ENCODE measurements at regions not wholly inside any gene's neighbourhood (a gene's known extent, or its start where the extent isn't known, plus 50 kb on each side); places are given as distances from the start of the nearest gene placed in this dataset.
"Not testable (repeated sequence)": the region's sequence is repeated elsewhere in the genome, so short reads cannot be mapped to it uniquely, and the experiment has no call there.

DNA sequence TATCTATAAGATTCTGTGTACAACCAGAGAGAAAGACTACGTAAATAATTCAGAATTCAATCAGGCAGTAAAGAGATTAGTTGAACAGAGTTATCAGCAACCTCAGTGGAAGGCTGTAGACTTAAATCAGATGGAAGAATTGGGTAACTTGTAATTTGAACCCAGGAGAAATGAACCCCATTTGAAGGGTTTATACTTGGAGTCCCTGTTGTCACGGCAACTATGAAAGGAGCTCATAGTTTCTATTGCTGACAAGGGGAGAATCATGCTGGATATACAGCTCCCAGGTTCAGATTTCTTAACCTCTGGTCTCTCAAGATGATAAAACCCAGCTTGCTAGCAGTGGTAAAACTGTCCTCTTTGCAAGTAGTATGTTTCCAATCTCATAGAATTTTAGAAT is 54.4 kb upstream of the BMP4 start:
- DNase-seq, result no peak

DNA sequence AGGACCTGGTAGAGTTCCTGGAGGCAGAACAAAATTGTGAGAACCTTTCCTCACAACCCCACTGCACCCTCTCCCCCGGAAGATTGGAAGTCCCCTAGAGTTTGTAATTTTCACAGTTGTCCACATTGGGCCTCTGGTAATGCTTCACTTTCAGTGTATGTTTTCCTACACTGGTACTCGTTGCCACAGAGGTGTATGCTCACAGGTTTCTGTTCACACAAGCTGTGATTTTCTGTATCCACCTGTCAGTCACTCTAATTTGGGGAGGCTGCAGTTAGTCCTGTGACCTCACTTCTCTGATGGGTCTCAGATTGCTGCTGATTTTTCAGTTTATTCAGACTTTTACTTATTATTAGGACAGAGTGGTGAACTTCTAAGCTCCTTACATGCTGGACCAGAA is 66.4 kb upstream of the BMP4 start:
- DNase-seq, result no peak

DNA sequence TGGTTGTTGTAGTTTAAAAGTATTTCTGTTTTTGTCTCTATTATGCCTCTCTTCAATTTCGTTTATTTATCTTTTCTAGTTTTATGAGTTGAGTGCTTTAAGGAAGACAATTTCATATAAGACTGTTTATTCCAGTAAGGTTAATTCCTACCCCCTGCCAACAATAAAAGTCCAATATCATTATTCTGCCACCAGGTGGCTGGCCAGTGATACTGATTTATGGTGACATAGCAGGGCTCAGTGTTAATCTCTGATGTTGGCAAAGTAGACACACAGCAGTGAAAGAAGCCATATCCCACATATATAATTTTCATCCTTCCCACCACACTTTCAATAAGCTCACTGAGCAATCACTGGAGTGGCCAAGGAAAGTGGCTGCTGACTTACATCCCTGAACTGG is 69.0 kb upstream of the BMP4 start:
- no peak for DNase-seq

DNA sequence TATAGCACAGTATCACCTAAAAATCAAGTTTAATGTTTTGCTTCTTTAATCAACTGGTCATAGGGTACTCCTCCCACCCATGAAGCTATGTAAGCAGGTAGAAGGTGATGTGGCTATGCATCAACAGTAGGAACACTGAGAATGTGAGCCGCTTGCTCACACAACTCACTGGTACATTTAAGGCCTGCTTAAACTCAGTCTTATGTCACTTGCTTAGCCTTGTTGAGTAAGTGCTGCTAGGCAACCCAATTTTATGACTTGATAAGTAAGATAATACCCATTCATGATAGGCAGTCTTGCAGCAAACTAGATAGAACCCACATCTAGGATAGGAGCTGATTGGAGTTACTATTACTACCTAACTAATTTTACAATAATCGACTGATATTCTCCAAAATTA is 70.0 kb upstream of the BMP4 start:
- no peak for DNase-seq

DNA sequence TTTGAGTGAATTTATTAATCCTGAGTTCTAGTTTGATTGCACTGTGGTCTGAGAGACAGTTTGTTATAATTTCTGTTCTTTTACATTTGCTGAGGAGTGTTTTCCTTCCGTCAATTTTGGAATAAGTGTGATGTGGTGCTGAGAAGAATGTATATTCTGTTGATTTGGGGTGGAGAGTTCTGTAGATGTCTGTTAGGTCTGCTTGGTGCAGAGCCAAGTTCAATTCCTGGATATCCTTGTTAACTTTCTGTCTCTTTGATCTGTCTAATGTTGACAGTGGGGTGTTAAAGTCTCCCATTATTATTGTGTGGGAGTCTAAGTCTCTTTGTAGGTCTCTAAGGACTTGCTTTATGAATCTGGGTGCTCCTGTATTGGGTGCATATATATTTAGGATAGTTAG is 74.4 kb upstream of the BMP4 start:
- not testable (repeated sequence) for DNase-seq

DNA sequence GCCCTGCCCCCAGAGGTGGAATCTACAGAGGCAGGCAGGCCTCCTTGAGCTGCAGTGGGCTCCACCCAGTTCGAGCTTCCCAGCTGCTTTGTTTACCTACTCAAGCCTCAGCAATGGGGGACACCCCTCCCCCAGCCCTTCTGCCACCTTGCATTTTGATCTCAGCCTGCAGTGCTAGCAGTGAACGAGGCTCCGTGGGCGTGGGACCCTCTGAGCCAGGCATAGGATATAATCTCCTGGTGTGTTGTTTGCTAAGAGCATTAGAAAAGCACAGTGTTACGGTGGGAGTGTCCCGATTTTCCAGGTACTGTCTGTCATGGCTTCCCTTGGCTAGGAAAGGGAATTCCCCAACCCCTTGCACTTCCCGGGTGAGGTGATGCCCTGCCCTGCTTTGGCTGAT is 76.7 kb upstream of the BMP4 start:
- not testable (repeated sequence) for DNase-seq

DNA sequence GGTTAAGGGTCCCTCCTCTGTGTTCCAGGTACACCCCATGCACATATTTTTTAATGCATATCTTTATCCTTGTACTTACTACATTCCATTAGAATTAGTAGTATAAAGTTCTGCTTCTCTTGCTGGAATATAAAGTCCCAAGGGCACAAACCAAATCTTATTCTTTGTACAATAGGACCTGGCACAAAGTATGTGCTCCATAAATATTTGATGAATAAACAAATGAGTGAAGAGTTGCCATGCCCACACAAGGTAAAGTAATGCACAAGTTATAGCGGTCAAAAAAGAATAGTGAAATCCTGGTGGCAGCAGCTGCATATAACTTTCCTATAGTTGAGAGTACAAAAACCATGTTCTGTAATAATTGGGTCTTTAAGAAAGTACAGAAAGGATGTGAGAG is 82.1 kb upstream of the BMP4 start:
- no peak for DNase-seq

DNA sequence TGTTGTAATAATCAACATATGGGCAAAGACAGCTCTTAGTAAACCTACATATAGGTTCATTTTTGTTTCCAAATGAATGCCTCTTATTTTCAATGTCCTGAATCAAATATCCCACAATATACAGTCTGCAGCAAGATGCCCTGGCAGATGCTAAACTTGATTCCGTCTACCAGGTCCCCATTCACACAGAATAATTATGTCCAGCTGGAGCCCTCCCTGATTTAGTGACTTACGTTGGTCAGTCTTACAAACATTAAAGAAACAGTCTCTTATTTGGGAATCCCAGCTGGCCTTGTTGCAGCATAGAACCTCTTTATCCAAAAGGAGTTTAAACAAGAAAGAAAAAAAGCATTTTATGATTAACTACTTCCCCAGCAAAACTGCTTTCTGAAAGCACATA is 82.7 kb upstream of the BMP4 start:
- no peak for DNase-seq

DNA sequence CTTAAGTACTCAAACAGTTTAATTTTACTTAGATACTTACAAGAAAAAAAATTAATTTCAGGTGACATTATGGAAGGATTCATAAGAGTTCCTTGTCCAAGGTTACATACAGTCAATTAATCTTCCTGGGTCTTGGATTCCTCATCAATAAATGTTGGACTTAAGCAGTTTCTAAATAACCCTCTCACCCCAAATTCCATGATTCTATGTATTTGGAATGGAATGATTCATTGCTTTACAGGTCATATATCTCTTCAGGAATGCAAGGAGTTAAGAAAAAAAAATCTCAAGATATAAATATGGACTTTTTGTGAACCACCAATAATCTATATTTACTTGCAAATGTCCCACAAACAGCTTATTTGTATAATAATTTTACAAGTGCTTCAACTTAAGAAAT is 84.2 kb upstream of the BMP4 start:
- no peak for DNase-seq

DNA sequence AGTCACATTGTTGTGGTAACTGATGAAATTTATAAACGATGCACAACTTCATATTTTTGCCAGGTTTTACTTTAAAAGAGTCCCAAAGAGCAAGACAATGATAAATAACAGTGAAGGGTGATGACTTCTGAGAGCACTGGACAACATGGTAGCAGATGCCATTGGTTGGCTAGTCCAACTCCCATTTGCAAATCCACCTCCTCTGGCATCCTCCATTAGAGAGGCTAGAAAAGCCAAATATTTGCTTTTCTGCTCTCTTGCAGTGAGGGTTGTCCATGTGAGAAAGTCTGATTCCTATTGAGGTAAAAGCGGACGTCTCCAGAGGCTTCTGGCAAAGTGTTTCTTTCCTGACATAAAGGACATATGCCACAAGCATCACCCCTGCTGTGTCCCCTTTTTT is 89.6 kb upstream of the BMP4 start:
- DNase-seq, result no peak

DNA sequence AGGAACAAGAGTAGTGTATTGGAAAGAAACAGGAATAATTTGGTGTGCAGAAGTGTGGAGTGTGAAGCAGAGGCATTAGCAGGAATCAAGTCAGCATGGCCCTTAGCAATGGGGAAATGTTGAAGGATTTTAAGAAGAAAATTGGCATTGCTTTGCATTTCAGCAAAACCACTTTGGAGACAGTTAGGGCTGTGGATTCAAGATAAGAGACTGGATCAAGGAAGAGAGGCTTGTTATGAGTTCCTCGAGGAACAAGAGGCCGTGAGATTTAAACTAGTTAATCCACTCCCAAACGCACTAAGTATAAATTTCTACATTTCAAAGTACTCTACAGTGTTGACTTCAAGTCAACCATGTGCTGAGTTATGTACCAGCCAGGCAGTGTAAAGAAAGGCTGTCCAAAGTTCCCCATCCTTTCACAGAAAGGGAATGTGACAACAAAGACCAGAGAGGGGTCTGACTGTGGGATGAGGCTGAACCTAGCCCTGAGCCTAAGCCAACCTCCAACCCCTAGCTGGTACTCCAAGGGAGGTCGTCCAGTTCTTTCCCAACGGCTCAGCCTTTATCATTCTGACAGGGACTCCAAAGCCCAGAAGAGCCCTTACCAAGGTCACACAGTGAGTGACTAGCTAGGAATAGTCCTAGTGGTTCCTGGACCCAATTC is 91.2 kb upstream of the BMP4 start:
- DNase-seq, result no peak

DNA sequence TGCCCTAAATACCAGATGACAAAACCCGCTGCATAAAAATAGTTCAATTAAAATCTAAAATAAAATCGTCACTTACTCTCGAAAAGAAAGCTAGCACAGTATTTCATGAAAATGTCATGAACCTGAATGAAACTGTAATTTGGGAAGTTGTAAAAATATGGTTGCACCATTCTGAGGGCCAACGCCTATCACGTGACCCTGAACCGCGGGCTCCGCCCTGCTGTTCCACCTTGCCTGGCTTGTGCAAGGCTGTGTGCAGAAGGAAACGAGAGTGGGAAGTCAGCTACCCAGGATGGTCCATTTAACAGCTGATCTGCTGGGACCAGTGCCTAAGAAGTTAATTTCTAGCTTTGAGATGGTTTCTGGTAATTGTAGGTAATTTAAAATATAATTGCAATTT is 91.7 kb upstream of the BMP4 start:
- DNase-seq, result no peak

DNA sequence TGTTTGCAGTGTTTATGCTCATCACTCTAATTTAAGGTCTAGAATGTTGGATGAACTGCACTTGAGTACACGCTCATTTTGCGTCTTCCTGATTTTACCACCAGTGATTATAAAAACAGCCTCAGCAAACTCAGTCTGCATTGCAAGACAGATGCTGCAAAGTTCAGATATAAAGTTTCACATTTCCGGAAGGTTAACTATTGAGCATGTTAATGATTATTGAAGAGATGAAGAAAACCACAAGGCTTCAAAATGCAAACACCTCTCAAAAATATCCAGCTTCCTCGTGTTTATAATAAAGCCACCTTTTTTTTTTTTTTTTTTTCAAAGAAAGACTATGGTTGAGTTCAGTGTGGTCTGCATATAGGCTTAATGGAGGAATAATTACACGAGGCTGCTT is 92.1 kb upstream of the BMP4 start:
- DNase-seq, result no peak

DNA sequence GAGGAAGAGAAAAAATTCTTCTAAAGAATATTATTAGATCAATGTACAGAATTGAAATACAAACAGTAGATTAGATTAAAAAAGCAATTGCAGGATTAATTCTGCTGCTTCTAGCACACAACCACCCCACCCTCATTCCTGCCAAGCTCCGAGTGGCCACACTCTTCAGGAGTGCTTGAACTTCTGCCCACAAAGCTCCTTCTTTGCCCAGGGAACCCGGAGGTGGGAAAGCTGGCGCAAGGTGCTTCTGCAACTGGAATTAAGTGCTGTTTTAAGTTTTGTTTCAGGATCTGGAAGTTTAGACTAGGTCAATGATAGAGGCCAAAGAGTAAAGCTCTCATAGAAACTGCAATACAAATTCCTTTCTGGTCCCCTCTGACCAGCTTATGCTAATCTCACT is 94.1 kb upstream of the BMP4 start:
- DNase-seq, result no peak

DNA sequence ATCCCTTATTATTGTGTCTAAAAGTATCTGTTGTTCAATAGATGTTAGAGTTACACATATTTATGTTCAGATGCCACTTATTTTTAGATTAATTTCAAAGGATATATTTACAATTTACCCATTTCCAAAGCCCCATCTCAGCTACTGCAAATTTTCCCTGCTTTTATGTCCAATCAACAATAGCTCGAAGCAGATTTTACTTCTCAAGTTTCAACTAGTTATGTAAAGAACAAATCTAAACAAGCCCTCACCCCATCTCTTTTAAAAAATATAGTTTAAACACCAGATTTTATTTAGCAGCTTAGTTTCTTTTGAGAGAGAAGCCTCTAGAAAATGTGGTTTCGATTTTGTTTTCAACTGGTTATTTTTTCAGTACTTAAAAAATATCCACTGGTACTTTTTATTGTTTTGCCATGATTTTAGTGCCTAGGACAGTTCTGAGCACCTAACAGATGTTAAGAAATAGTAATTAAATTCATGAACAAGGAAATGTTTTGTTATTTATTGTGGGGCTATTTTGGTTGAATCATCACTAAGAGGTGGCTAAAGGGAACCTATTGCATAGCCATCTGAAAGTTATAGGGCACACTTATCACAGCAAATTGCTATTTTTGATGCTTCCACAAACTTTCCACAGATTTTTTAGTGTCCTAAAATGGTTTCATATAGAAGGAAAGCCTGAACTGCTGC is 96.2 kb upstream of the BMP4 start:
- DNase-seq, result no peak

DNA sequence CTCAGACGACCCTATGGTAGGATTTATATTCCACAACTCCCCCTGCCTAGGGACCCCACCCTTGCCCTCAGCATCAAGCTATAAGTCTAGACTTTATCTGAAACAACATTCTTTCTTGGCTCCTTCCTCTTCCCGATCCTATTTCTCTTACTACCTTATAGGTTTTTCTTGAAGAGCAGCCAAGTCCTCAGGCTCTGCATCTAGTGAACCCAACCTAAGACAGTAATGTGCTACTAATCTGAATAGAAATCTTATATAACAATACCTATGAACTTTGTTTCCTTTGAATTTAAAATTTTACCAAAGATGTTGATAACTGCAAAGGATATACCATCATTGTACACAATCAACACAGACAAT is 96.7 kb upstream of the BMP4 start:
- DNase-seq, result no peak

DNA sequence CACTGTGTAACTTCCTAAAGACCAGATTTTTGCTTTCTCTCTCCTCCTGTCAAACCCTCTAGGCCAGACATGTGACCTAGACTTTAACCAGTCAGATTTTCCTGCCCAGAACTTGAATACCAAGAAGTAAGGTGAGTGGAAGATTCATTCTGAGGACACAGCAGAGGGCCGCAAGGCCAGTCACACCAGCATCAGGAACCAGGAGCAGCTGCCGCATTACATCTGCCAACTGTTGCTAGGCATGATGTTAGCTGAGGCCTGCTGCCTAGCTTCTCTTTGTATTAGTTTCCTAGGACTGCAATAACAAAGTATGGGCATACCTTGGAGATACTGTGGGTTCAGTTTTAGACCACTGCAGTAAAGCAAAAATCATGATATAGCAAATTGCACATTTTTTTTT is 101.9 kb upstream of the BMP4 start:
- DNase-seq, result no peak

DNA sequence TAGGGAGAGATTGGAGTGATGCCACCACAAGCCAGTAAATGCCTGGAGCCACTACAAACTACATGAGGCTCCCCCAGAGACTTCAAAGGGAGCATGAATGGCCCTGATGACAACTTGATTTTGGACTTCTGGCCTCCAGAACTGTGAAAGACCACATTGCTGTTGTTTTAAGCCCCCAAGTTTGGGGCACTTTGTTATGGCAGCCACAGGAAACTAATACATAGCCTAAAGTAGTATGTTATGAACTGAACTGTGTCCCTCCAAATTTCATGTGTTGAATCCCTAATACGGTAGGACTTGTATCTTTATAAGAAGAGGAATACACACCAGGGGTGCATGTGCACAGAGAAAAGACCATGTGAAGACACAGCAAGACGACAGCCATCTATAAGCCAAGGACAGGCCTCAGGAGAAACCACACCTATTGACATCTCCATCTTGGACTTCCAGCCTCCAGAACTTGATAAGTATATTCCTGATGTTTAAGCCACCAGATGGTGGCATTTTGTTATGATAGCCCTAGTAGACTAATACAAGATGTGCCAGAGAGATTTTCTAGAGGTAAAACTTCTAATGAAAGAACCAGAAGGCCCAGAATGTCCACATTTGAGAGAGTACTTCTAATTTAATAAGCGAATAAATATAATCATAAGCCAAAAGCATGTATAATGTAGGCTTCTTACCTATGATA is 127.1 kb upstream of the BMP4 start:
- DNase-seq, result no peak

DNA sequence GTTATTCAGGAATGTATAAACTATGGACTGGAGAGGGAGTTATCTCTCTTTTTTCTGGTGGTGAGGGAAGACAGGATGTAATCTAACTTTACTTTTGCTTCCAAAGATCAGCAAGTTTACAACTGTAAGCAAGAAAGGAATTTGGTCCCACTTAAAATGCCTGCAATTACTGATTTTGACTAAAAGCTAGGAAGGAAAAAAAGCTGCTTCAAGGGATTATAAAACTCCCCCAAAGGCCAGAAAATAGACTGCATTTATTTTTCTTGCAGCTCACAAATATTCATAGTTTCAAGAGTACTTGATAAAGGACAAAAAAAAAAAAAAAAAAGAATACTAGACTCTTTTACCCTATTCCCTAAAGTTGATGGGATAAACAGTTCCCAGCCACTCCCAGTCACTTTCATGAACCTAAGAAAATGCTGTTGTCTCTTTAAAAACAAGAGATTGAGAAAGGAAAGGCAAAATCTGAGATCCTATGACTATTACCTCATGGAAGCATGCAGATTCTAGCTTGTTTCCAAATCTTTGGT is 128.7 kb upstream of the BMP4 start:
- DNase-seq, result no peak

DNA sequence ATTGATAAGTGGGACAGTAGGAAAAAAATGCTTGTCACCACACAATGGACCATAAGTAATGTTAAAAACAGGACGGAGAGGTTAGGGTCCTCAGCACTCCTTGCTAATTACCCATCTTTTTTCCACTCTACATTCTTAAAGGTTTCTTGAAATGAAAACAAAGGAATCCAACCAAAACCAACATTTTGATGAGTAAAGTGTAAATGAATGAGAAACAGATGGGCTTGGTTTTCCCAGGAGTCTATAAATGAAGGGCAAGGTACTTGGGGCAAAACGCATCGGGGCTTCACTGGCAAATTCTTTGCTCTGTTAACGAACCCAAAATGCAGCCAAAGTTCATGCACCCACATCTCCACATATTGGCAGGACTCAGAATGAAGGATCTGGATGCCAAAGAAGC is 129.2 kb upstream of the BMP4 start:
- DNase-seq, result no peak

DNA sequence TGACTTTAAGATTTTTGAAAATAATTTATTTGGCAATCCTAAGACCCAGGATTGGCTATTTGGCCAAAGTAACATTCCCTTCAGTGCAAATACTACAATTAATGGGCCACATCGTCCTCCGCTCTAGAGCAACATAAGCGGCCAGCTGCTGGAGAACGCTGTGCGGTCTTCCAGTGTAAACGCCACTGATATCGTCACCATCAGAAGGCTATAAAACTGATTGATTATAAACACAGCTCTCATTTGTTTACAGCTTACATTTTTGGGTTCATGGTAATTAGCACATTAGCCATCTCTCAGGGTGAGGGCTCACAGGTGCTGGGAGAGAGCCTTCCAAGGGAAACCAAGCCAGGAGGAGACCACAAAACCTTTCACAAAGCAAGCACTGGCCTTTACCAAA is 130.1 kb upstream of the BMP4 start:
- DNase-seq, result no peak

DNA sequence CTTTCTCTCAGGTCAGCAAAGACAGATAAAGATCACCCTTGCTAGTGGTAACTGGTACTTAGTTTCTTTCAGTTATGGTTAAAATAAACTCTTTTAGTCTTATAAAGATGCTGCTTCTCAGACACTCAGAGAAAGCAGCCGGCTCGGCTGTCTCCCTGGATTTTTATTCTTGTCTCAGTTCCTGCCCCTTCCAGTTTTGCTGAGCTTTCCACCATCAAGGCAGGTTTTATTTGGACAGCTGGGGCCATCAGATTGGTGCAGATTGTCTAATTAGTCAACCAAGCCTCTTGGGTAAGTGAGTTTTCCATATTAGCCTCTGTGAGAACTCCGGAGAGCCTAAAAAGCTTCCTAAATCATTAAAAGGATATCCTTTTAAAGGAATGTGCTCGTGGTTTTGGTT is 130.8 kb upstream of the BMP4 start:
- no peak for DNase-seq

DNA sequence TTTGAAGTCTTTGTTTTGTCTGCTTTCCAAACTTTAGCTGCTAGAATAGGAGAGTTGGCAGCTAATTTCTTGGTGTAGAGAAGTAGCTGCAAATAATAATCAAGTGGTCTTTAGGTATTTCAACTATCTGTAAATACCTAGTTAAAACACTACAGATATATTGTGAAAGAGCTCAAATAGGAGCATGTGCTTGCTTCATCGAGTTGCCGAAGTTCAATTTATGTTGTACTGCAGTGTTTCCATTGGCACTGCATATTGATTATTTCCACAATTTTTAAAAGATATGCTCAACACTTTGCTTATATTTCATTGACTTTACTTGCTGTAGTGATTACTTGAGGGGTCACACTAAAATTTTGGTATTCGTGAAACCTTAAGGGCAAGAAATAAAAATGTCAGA is 131.6 kb upstream of the BMP4 start:
- no peak for DNase-seq
